ENCODE measurements at regions not wholly inside any gene's neighbourhood (a gene's known extent, or its start where the extent isn't known, plus 50 kb on each side); places are given as distances from the start of the nearest gene placed in this dataset.

- H3K36me3 ChIP-seq (ENCODE audit: control insufficient read depth in 2 of 2, insufficient read depth in 1 of 2, low read length in 2 of 2), result no peaks in the 10 kb centered on the region
- ChIA-PET CTCF (interaction anchor here (0.7 kb wide), 1 partner anchor 17 kb away, joined by 4 read pairs; no protein-coding TSS in a partner anchor), POLR2A (no interaction called here)
- no peaks in the 10 kb centered on the region for H3K9me3 ChIP-seq (ENCODE audit: control insufficient read depth, insufficient read depth, low read depth, low read length)
- TF ChIP-seq, protein P1, sequence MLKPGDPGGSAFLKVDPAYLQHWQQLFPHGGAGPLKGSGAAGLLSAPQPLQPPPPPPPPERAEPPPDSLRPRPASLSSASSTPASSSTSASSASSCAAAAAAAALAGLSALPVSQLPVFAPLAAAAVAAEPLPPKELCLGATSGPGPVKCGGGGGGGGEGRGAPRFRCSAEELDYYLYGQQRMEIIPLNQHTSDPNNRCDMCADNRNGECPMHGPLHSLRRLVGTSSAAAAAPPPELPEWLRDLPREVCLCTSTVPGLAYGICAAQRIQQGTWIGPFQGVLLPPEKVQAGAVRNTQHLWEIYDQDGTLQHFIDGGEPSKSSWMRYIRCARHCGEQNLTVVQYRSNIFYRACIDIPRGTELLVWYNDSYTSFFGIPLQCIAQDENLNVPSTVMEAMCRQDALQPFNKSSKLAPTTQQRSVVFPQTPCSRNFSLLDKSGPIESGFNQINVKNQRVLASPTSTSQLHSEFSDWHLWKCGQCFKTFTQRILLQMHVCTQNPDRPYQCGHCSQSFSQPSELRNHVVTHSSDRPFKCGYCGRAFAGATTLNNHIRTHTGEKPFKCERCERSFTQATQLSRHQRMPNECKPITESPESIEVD (tag by site-specific recombination; IDR thresholded peaks at IDR 0.05), result no peak
- no peak for TF ChIP-seq YY1 (tag by site-specific recombination; IDR thresholded peaks at IDR 0.05)
- TF ChIP-seq ZNF311 (tag by site-specific recombination; IDR thresholded peaks at IDR 0.05; ENCODE audit: borderline replicate concordance), result no peak
- TF ChIP-seq ZNF121 (tag by site-specific recombination; IDR thresholded peaks at IDR 0.05), result no peak
- no peak for TF ChIP-seq ZNF274 (IDR thresholded peaks at IDR 0.05; ENCODE audit: low read length)
- no peak for TF ChIP-seq ZNF274 (tag by site-specific recombination; IDR thresholded peaks at IDR 0.05; ENCODE audit: borderline replicate concordance)
- TF ChIP-seq SP2 (tag by site-specific recombination; IDR thresholded peaks at IDR 0.05), result no peak
- TF ChIP-seq ZNF341 (tag by site-specific recombination; IDR thresholded peaks at IDR 0.05; ENCODE audit: low read depth), result no peak
- no peak for TF ChIP-seq ZNF18 (tag by site-specific recombination; IDR thresholded peaks at IDR 0.05)
- H3K4me1 ChIP-seq (ENCODE audit: control insufficient read depth, insufficient read depth, low read length), result no peaks in the 10 kb centered on the region
- H3K27ac ChIP-seq (ENCODE audit: extremely low read depth, low read depth, low read length), result no peak overlapping the region
- no peak overlapping the region for H3K4me3 ChIP-seq (ENCODE audit: low read depth, low read length)
Measured at GRCh38 chr18:34049511-34049910, 175.2 kb downstream of the NOL4 start.

DNA sequence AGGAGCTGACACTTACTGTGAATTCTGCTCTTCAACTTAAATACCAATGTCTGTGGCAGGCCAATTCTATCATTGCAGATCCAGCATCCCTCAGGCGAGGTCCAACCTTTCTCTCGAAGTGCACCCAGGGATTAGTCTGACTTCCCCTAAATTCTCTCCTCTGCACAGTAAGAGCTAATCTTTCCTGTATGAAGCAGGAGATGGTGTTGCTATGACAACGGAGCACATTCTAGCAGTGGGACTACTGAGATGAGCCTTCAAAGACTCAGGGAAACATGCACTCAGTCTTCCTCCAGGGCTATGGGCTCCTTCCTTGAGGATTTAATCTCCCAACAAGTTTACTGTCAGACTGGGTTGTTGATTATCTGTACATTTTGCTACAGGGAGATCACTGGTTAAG is 176.3 kb downstream of the NOL4 start:
- ChIA-PET POLR2A (no interaction called here), CTCF (interaction anchor here (0.7 to 1.4 kb wide), 2 partner anchors 8 to 109 kb away, joined by 3 read pairs; no protein-coding TSS in a partner anchor)
- no peak overlapping the region for H3K4me3 ChIP-seq (ENCODE audit: low read depth, low read length)
- no peaks in the 10 kb centered on the region for H3K9me3 ChIP-seq (ENCODE audit: control insufficient read depth, insufficient read depth, low read depth, low read length)
- no peaks in the 10 kb centered on the region for H3K4me1 ChIP-seq (ENCODE audit: control insufficient read depth, insufficient read depth, low read length)
- TF ChIP-seq ZNF544 (tag by site-specific recombination; IDR thresholded peaks at IDR 0.05), result no peak
- H3K27ac ChIP-seq (ENCODE audit: extremely low read depth, low read depth, low read length), result no peak overlapping the region
- no peaks in the 10 kb centered on the region for H3K36me3 ChIP-seq (ENCODE audit: control insufficient read depth in 2 of 2, insufficient read depth in 1 of 2, low read length in 2 of 2)

DNA sequence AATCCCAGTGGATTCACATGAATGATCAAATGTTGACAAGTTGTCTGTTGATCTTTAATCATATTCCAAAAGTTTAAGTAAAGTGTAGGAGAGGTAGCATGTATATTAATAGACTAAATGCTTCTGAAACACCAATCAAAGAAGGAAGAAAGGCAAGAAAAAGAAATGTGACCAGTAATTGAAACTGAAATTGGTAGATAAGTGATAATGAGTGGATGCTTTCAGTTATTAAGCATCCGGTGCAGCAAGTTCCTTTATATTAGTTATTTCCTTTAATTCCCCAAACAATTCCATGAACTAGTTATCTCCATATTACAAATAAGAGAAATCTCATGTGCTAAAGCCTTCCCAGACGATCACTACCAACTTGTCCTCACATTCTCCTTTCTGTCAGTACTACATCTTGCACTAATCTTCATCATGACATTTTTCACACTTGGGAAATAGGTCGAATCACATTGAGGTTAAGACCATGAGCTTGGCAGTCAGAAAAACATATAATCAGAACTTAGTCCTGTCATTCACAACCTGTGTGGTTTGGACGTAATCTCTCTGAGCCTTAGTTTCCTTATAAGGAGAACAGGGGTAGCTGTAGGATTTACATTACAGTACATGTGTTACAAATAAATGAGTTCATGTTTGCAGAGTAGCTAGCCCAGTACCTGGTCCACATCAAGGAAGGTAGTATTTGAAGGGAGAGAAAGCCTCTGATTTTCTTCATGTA is 182.1 kb downstream of the NOL4 start:
- TF ChIP-seq ZNF792 (tag by site-specific recombination; IDR thresholded peaks at IDR 0.05) (no peak), ZNF274 (IDR thresholded peaks at IDR 0.05; ENCODE audit: low read length) (no peak), ZNF274 (tag by site-specific recombination; IDR thresholded peaks at IDR 0.05; ENCODE audit: borderline replicate concordance) (no peak), ZNF658 (tag by site-specific recombination; IDR thresholded peaks at IDR 0.05) (no peak)
- Histone ChIP-seq H3K4me1 (ENCODE audit: control insufficient read depth, insufficient read depth, low read length) (no peaks in the 10 kb centered on the region), H3K27ac (ENCODE audit: extremely low read depth, low read depth, low read length) (no peak overlapping the region), H3K36me3 (ENCODE audit: control insufficient read depth in 2 of 2, insufficient read depth in 1 of 2, low read length in 2 of 2) (no peaks in the 10 kb centered on the region), H3K4me3 (ENCODE audit: low read depth, low read length) (no peak overlapping the region), H3K9me3 (ENCODE audit: control insufficient read depth, insufficient read depth, low read depth, low read length) (no peaks in the 10 kb centered on the region)
- CTCF ChIA-PET, result no interaction called here
- POLR2A ChIA-PET, result no interaction called here

GRCh38 chr18:34039611-34040010 is 185.1 kb downstream of the NOL4 start:
- H3K4me3 ChIP-seq (ENCODE audit: low read depth, low read length), result no peak overlapping the region
- ChIA-PET CTCF (interaction anchor here (0.8 kb wide), 1 partner anchor 9 kb away, joined by 3 read pairs; no protein-coding TSS in a partner anchor), POLR2A (no interaction called here)
- no peak overlapping the region for H3K27ac ChIP-seq (ENCODE audit: extremely low read depth, low read depth, low read length)
- no peaks in the 10 kb centered on the region for H3K36me3 ChIP-seq (ENCODE audit: control insufficient read depth in 2 of 2, insufficient read depth in 1 of 2, low read length in 2 of 2)
- H3K9me3 ChIP-seq (ENCODE audit: control insufficient read depth, insufficient read depth, low read depth, low read length), result no peaks in the 10 kb centered on the region
- H3K4me1 ChIP-seq (ENCODE audit: control insufficient read depth, insufficient read depth, low read length), result no peaks in the 10 kb centered on the region
- TF ChIP-seq ZNF610 (tag by site-specific recombination; IDR thresholded peaks at IDR 0.05; ENCODE audit: borderline replicate concordance) (no peak), ZBTB17 (tag by site-specific recombination; IDR thresholded peaks at IDR 0.05) (no peak), ZNF785 (tag by site-specific recombination; IDR thresholded peaks at IDR 0.05) (no peak), ZNF146 (tag by site-specific recombination; IDR thresholded peaks at IDR 0.05) (no peak), ZNF560 (tag by site-specific recombination; IDR thresholded peaks at IDR 0.05; ENCODE audit: borderline replicate concordance) (no peak), ZNF747 (tag by site-specific recombination; IDR thresholded peaks at IDR 0.05) (no peak), ZNF843 (tag by site-specific recombination; IDR thresholded peaks at IDR 0.05) (no peak), ZNF19 (tag by site-specific recombination; IDR thresholded peaks at IDR 0.05; ENCODE audit: low read depth) (no peak), ZFP3 (tag by site-specific recombination; IDR thresholded peaks at IDR 0.05; ENCODE audit: low read depth) (no peak), ZNF37A (tag by site-specific recombination; IDR thresholded peaks at IDR 0.05) (no peak), ZNF596 (tag by site-specific recombination; IDR thresholded peaks at IDR 0.05) (no peak)
- TF ChIP-seq, protein P2, sequence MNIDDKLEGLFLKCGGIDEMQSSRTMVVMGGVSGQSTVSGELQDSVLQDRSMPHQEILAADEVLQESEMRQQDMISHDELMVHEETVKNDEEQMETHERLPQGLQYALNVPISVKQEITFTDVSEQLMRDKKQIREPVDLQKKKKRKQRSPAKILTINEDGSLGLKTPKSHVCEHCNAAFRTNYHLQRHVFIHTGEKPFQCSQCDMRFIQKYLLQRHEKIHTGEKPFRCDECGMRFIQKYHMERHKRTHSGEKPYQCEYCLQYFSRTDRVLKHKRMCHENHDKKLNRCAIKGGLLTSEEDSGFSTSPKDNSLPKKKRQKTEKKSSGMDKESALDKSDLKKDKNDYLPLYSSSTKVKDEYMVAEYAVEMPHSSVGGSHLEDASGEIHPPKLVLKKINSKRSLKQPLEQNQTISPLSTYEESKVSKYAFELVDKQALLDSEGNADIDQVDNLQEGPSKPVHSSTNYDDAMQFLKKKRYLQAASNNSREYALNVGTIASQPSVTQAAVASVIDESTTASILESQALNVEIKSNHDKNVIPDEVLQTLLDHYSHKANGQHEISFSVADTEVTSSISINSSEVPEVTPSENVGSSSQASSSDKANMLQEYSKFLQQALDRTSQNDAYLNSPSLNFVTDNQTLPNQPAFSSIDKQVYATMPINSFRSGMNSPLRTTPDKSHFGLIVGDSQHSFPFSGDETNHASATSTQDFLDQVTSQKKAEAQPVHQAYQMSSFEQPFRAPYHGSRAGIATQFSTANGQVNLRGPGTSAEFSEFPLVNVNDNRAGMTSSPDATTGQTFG (tag by site-specific recombination; IDR thresholded peaks at IDR 0.05; ENCODE audit: borderline replicate concordance), result no peak

Data from HEK293 (cell line).